Kidney epithelial cell (primary cell): ENCODE measurements at regions not wholly inside any gene's neighbourhood (a gene's known extent, or its start where the extent isn't known, plus 50 kb on each side); places are given as distances from the start of the nearest gene placed in this dataset.
A peak's percentile ranks its signal among the peaks of the same experiment; 100 is the strongest.

Experiments
- DNase-seq: peaks from one replicate; pipeline ENCODE4 v3.0.0-alpha.2; 2010; ENCODE audit warnings: low read depth
- H3K27me3 ChIP-seq: 2 replicates; pipeline ENCODE4 v1.6.0; 2011; ENCODE audit warnings: low read length; ENCODE audit not compliant: control insufficient read depth, insufficient read depth
- H3K36me3 ChIP-seq: 2 replicates; pipeline ENCODE4 v1.5.1; 2011; ENCODE audit warnings: low read length; ENCODE audit not compliant: control insufficient read depth, insufficient read depth
- H3K4me3 ChIP-seq: 2 replicates; pipeline ENCODE4 v1.5.1; 2011; ENCODE audit warnings: low read depth, mild to moderate bottlenecking, control low read depth, low read length
- CTCF ChIP-seq: IDR thresholded peaks from 2 replicates; pipeline ENCODE4 v1.5.1; 2011; ENCODE audit warnings: mild to moderate bottlenecking, moderate library complexity, low read length, control low read depth, inconsistent platforms; ENCODE audit not compliant: insufficient read depth, poor library complexity, severe bottlenecking

DNA sequence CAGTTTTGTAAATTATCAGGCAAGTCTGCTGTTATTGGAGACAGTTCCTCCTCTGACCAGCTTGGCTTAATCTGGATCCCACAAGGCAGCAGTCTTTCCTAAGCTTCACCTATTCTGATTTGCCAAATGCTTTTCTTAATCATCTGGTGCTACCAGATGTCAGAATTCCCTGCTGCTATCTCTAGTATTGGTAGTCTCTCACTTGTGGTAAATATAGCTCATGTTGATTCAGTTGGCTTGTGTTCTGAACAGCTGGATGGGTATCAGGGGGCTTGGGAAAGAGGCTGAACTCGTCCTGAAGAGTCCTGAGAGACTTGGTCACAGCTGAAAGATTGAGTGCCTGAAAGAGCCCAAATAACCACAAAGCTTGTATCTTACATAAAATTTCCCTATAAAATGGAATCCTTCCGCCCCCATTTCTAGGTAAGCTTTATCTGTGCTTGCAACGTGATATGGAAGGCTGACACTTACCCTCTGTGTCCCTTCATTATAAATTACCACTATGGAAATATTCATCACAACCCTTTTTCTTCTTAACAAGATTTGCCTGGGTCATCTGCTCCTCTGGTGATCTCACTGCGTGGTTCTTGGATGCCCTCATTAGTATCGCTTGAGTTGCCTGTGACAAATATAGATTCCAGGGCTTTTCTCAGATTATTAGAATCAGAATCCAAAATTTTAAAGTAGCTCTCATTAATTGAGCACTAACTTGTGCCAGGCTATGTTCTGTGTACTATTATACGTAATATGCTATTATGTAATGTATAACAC is 104.1 kb upstream of the GPRIN3 start:
- H3K36me3 ChIP-seq, result no peaks in the 10 kb centered on the region
- no peak for TF ChIP-seq CTCF
- no peaks in the 10 kb centered on the region for H3K27me3 ChIP-seq
- no peak for DNase-seq
- no peak overlapping the region for H3K4me3 ChIP-seq

GRCh38 chr4:89410687-89411086 is 103.1 kb upstream of the GPRIN3 start:
- Histone ChIP-seq H3K36me3 (no peaks in the 10 kb centered on the region), H3K27me3 (no peaks in the 10 kb centered on the region), H3K4me3 (no peak overlapping the region)
- TF ChIP-seq CTCF, result no peak
- peak; percentile 62 for DNase-seq

GRCh38 chr4:89404530-89404929 is 96.9 kb upstream of the GPRIN3 start:
- Histone ChIP-seq H3K36me3 (no peaks in the 10 kb centered on the region), H3K27me3 (no peaks in the 10 kb centered on the region), H3K4me3 (no peak overlapping the region)
- no peak for TF ChIP-seq CTCF
- DNase-seq, result no peak

DNA sequence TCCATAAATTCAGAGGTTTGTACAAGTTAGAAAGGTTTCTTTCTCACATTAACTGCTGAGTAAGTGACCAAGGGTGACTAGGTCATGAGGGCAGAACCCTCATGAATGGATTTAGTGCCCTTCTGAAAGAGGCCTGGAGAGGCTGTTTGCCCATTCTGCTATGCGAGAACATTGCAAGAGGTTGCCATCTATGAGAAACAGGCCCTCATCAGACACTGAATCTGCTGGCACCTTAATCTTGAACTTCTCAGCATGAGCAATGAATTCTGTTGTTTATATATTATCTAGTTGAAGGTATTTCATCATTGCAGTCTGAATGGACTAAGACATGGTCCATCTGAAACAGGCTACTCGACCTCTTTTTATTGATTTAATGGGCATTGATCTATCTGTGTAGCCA is 96.2 kb upstream of the GPRIN3 start:
- Histone ChIP-seq H3K27me3 (no peaks in the 10 kb centered on the region), H3K4me3 (no peak overlapping the region), H3K36me3 (no peaks in the 10 kb centered on the region)
- no peak for DNase-seq
- TF ChIP-seq CTCF, result no peak

DNA sequence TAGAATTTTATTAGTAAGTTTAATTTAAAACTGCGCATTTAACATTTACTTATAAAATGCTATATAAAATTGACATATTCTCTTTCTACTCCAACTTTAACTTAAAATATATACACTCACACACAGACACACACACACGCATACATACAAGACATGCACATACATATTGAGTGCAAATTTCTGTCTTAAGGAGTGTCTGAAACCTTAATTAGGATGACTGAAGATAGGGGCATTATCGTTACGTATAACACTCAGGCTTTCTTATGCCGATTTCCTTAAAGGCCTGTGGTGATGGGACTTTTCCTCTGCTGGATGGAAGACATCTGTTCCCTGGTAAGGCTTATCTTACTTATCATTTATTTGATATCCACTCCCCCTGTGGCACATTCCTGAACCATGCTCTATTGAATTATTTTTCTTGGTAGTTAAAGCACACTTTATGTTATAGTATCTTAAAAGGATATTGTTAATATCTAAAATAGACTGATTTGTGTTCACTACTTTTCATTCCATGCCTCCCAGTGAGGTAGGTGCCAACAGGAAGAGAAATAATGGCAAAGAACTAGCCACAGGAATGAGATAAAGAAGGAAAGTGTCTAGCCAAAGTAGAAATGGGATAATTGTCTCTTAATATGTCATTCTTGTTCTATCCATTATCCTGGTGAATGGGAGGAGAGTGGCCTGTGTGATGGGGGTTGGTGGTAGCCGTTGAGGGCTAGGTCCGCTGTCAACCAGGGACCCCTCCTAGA is 92.9 kb upstream of the GPRIN3 start:
- Histone ChIP-seq H3K36me3 (no peaks in the 10 kb centered on the region), H3K27me3 (no peaks in the 10 kb centered on the region), H3K4me3 (no peak overlapping the region)
- no peak for DNase-seq
- no peak for TF ChIP-seq CTCF
